ENCODE measurements at regions not wholly inside any gene's neighbourhood (a gene's known extent, or its start where the extent isn't known, plus 50 kb on each side); places are given as distances from the start of the nearest gene placed in this dataset.

- TF ChIP-seq POLR2A (IDR thresholded peaks at IDR 0.05; ENCODE audit: low read depth): no peak
- no peak for TF ChIP-seq CTCF (IDR thresholded peaks at IDR 0.05)
- TF ChIP-seq POLR2AphosphoS5 (IDR thresholded peaks at IDR 0.05): no peak
Observed at GRCh38 chr3:72344647-72345046, 503.6 kb downstream of the SHQ1 start.

Data from esophagus muscularis mucosa (tissue), 3 donors.